Smooth muscle cell (in vitro differentiated cells): ENCODE measurements at regions not wholly inside any gene's neighbourhood (a gene's known extent, or its start where the extent isn't known, plus 50 kb on each side); places are given as distances from the start of the nearest gene placed in this dataset.
"Not testable (repeated sequence)": the region's sequence is repeated elsewhere in the genome, so short reads cannot be mapped to it uniquely, and the experiment has no call there.

Experiments
- DNase-seq: peaks from one replicate; lab custom pipeline; 2025; ENCODE audit not compliant: unreplicated experiment; lab: John Stamatoyannopoulos, UW
- H2AFZ ChIP-seq: fragments of 200-600 bp; sonication (generic); 2 replicates; pipeline ENCODE4 v1.6.0; 2016; ENCODE audit warnings: antibody characterized with exemption, low read depth, mild to moderate bottlenecking
- H3F3A ChIP-seq: fragments of 200-600 bp; sonication (generic); 2 replicates; pipeline ENCODE4 v1.6.0; 2017; ENCODE audit warnings: antibody characterized with exemption, low read depth
- H3K27ac ChIP-seq: fragments of 200-600 bp; sonication (generic); 2 replicates; pipeline ENCODE4 v1.5.1; 2016; ENCODE audit warnings: low read depth, mild to moderate bottlenecking
- H3K27me3 ChIP-seq: fragments of 200-600 bp; sonication (generic); 2 replicates; pipeline ENCODE4 v1.6.1; 2016; ENCODE audit warnings: low read depth, mild to moderate bottlenecking
- H3K36me3 ChIP-seq: fragments of 200-600 bp; sonication (generic); 2 replicates; pipeline ENCODE4 v1.5.1; 2016; ENCODE audit warnings: low read depth
- H3K4me1 ChIP-seq: fragments of 200-600 bp; sonication (generic); 2 replicates; pipeline ENCODE4 v1.5.1; 2016; ENCODE audit warnings: low read depth
- H3K4me2 ChIP-seq: fragments of 200-600 bp; sonication (generic); 2 replicates; pipeline ENCODE4 v1.6.0; 2016; ENCODE audit warnings: mild to moderate bottlenecking
- H3K4me3 ChIP-seq: fragments of 200-600 bp; sonication (generic); 2 replicates; pipeline ENCODE4 v1.5.1; 2016; ENCODE audit warnings: mild to moderate bottlenecking
- H3K79me2 ChIP-seq: fragments of 200-600 bp; sonication (generic); 2 replicates; pipeline ENCODE4 v1.6.0; 2016; ENCODE audit warnings: low read depth, mild to moderate bottlenecking
- H3K9ac ChIP-seq: fragments of 200-600 bp; sonication (generic); 2 replicates; pipeline ENCODE4 v1.6.0; 2016; ENCODE audit warnings: low read depth
- H3K9me3 ChIP-seq: fragments of 200-600 bp; sonication (generic); replicated peaks from 2 replicates; pipeline ENCODE4 v1.5.1; 2016; ENCODE audit warnings: low read depth
- H4K20me1 ChIP-seq: fragments of 200-600 bp; sonication (generic); 2 replicates; pipeline ENCODE4 v1.6.0; 2016; ENCODE audit warnings: low read depth
- CTCF ChIP-seq: fragments of 200-600 bp; sonication (generic); IDR thresholded peaks from 2 replicates; pipeline ENCODE4 v1.5.1; 2017; ENCODE audit warnings: borderline replicate concordance, mild to moderate bottlenecking, antibody characterized with exemption; ENCODE audit not compliant: insufficient read depth, poor library complexity, severe bottlenecking
- WGBS: methylation state at CpG from one replicate; pipeline ENCODE4 v1.1.7; 2016; ENCODE audit warnings: low lambda C conversion rate; 5-methylcytosine and 5-hydroxymethylcytosine counted together

DNA sequence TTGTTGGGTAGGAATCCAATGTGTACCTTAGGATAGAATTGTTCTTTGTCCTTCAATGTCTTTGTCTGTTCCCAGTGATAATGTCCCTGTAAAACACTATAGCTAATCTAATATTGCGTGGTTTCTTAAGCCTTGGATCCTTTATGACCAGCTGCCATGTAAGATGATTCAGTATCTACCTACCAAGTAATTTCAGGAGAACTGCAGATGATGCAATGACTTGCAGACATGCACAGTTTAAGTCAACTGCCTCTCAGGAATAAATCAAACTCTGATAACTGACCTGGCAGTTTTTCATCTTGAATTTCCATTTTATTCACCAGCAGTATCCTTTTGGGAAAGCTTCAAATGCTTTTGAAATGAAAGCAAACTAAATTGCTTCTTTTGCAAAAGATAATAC lies 157.8 kb downstream of the TPBG start:
- Histone ChIP-seq H3K9ac (no peak overlapping the region), H3K4me1 (no peaks in the 10 kb centered on the region), H3F3A (no peaks in the 10 kb centered on the region), H3K9me3 (peaks cover 8% of the 10 kb centered on the region), H3K27ac (no peak overlapping the region), H3K79me2 (no peaks in the 10 kb centered on the region), H3K36me3 (no peaks in the 10 kb centered on the region), H3K4me2 (no peak overlapping the region), H3K27me3 (no peaks in the 10 kb centered on the region), H3K4me3 (no peak overlapping the region), H2AFZ (no peak overlapping the region), H4K20me1 (no peaks in the 10 kb centered on the region)
- no peak for TF ChIP-seq CTCF
- no peak for DNase-seq
- 74% methylated on average over 1 of the region's 1 CpG for WGBS

DNA sequence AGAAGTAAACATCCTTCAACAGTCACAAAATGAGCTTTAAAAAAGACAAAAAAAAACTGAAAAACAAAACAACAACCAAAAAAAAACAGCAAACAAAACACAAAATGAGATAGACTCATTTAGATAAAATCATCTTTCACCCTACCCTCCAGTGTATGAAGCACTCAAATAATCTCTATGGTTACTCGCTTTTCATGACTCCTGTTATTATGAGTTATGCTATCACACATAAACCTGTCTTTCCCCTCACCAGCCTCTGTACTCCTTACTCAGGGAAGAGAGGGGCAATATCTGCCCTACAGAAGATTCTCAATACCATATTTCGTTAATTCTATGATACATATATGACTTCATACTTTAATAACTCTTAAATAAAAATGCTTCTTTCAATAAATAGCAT lies 158.2 kb downstream of the TPBG start:
- no peak for TF ChIP-seq CTCF
- DNase-seq, result no peak
- Histone ChIP-seq H4K20me1 (no peaks in the 10 kb centered on the region), H2AFZ (no peak overlapping the region), H3K9ac (no peak overlapping the region), H3K4me1 (no peaks in the 10 kb centered on the region), H3K4me2 (no peak overlapping the region), H3K36me3 (no peaks in the 10 kb centered on the region), H3K27ac (no peak overlapping the region), H3K4me3 (no peak overlapping the region), H3K79me2 (no peaks in the 10 kb centered on the region), H3K9me3 (peaks cover 7% of the 10 kb centered on the region), H3K27me3 (no peaks in the 10 kb centered on the region), H3F3A (no peaks in the 10 kb centered on the region)
- 87% methylated on average over 2 of the region's 2 CpGs for WGBS

GRCh38 chr6:82524031-82524430 lies 160.4 kb downstream of the TPBG start:
- no peak overlapping the region for H2AFZ ChIP-seq
- no peaks in the 10 kb centered on the region for H3K4me1 ChIP-seq
- no peak for TF ChIP-seq CTCF
- H3K27me3 ChIP-seq, result no peaks in the 10 kb centered on the region
- no peaks in the 10 kb centered on the region for H3K79me2 ChIP-seq
- no peaks in the 10 kb centered on the region for H4K20me1 ChIP-seq
- no peaks in the 10 kb centered on the region for H3K9me3 ChIP-seq
- H3F3A ChIP-seq, result no peaks in the 10 kb centered on the region
- H3K4me3 ChIP-seq, result no peak overlapping the region
- no peak overlapping the region for H3K27ac ChIP-seq
- H3K36me3 ChIP-seq, result no peaks in the 10 kb centered on the region
- H3K9ac ChIP-seq, result no peak overlapping the region
- WGBS, result 87% methylated on average over 8 of the region's 8 CpGs
- no peak for DNase-seq
- no peak overlapping the region for H3K4me2 ChIP-seq

- H4K20me1 ChIP-seq, result no peaks in the 10 kb centered on the region
- no peak overlapping the region for H3K27ac ChIP-seq
- TF ChIP-seq CTCF, result no peak
- no peaks in the 10 kb centered on the region for H3K79me2 ChIP-seq
- no peaks in the 10 kb centered on the region for H3K27me3 ChIP-seq
- H3K4me3 ChIP-seq, result no peak overlapping the region
- WGBS, result 83% methylated on average over 4 of the region's 4 CpGs
- H3K4me2 ChIP-seq, result no peak overlapping the region
- H3K36me3 ChIP-seq, result no peaks in the 10 kb centered on the region
- no peak for DNase-seq
- H3K9me3 ChIP-seq, result no peaks in the 10 kb centered on the region
- H3K9ac ChIP-seq, result no peak overlapping the region
- H2AFZ ChIP-seq, result no peak overlapping the region
- no peaks in the 10 kb centered on the region for H3F3A ChIP-seq
- H3K4me1 ChIP-seq, result no peaks in the 10 kb centered on the region
Observed at GRCh38 chr6:82525775-82526495, 162.3 kb downstream of the TPBG start.

- H2AFZ ChIP-seq, H4K20me1 ChIP-seq, DNase-seq, H3K9me3 ChIP-seq, H3K27me3 ChIP-seq, H3K9ac ChIP-seq, H3K4me3 ChIP-seq, H3K36me3 ChIP-seq, H3F3A ChIP-seq, H3K27ac ChIP-seq, H3K4me2 ChIP-seq, H3K4me1 ChIP-seq, H3K79me2 ChIP-seq: not testable (repeated sequence)
- WGBS, result 94% methylated on average over 2 of the region's 2 CpGs
Observed at GRCh38 chr6:82529960-82530460, 166.4 kb downstream of the TPBG start.
